Bone marrow (tissue), 2 donors: ENCODE measurements at regions not wholly inside any gene's neighbourhood (a gene's known extent, or its start where the extent isn't known, plus 50 kb on each side); places are given as distances from the start of the nearest gene placed in this dataset.
"Not testable (repeated sequence)": the region's sequence is repeated elsewhere in the genome, so short reads cannot be mapped to it uniquely, and the experiment has no call there.

ENCODE experiments used
- DNase-seq, 2 donors: peaks; one replicate each; lab custom pipeline; 2025; lab: John Stamatoyannopoulos, UW

GRCh38 chr13:99777873-99778272 is 193.7 kb downstream of the ZIC5 start:
- no peak for DNase-seq

- no peak for DNase-seq
Measured at GRCh38 chr13:99774644-99775043, 196.9 kb downstream of the ZIC5 start.

- DNase-seq = no peak
Measured at GRCh38 chr13:99768986-99769385, 202.6 kb downstream of the ZIC5 start.

- no peak for DNase-seq
Measured at GRCh38 chr13:99766641-99767045, 204.9 kb downstream of the ZIC5 start.

GRCh38 chr13:99765869-99766268 is 205.7 kb downstream of the ZIC5 start:
- DNase-seq = no peak

GRCh38 chr13:99760456-99760855 is 211.1 kb downstream of the ZIC5 start:
- no peak for DNase-seq

GRCh38 chr13:99759163-99759552 is 212.4 kb downstream of the ZIC5 start:
- no peak for DNase-seq

GRCh38 chr13:99758460-99759162 is 213.0 kb downstream of the ZIC5 start:
- no peak for DNase-seq

GRCh38 chr13:99757756-99758459 is 213.7 kb downstream of the ZIC5 start:
- DNase-seq = no peak

GRCh38 chr13:99756281-99756680 is 215.3 kb downstream of the ZIC5 start:
- DNase-seq = no peak

- DNase-seq = not testable (repeated sequence)
Measured at GRCh38 chr13:99754750-99755149, 216.8 kb downstream of the ZIC5 start.

- DNase-seq = no peak
Measured at GRCh38 chr13:99752373-99752772, 219.2 kb downstream of the ZIC5 start.

GRCh38 chr13:99751517-99752199 is 219.9 kb downstream of the ZIC5 start:
- DNase-seq = no peak

GRCh38 chr13:99750951-99751350 is 220.6 kb downstream of the ZIC5 start:
- no peak for DNase-seq

GRCh38 chr13:99749271-99750019 is 222.1 kb downstream of the ZIC5 start:
- DNase-seq = no peak

- DNase-seq = no peak
Measured at GRCh38 chr13:99747403-99747710, 224.2 kb downstream of the ZIC5 start.

GRCh38 chr13:99746637-99747402 is 224.7 kb downstream of the ZIC5 start:
- no peak for DNase-seq

- DNase-seq = no peak
Measured at GRCh38 chr13:99743094-99743493, 228.5 kb downstream of the ZIC5 start.

GRCh38 chr13:99741960-99742359 is 229.6 kb downstream of the ZIC5 start:
- DNase-seq = no peak

- DNase-seq = peak in 1 of 2 donors; percentile 33
Measured at GRCh38 chr13:99740251-99740979, 231.2 kb downstream of the ZIC5 start.

GRCh38 chr13:99738626-99739025 is 232.9 kb downstream of the ZIC5 start:
- peak in 1 of 2 donors; percentile 73 for DNase-seq
